H1 (cell line): ENCODE measurements at regions not wholly inside any gene's neighbourhood (a gene's known extent, or its start where the extent isn't known, plus 50 kb on each side); places are given as distances from the start of the nearest gene placed in this dataset.

ENCODE experiments used
- BCL11A ChIP-seq, 2 experiments: IDR thresholded peaks; one replicate each; pipeline ENCODE4 v1.6.1; 2011; ENCODE audit warnings: low read depth in 2 of 2, low read length in 2 of 2, mild to moderate bottlenecking in 2 of 2
- CTCF ChIP-seq, 3 experiments: IDR thresholded peaks; 1 replicate in 2 of 3; 2 replicates in 1 of 3; pipeline versions ENCODE4 v1.5.1 to v1.6.1; 2011; ENCODE audit warnings: low read length in 3 of 3, mild to moderate bottlenecking in 3 of 3, inconsistent platforms in 2 of 3, low read depth in 1 of 3, moderate library complexity in 1 of 3; ENCODE audit not compliant: insufficient read depth in 1 of 3; ENCODE audit errors: control extremely low read depth in 1 of 3

GRCh38 chr4:138650929-138651448, 364.6 kb upstream of the NOCT start (continued):
- TF ChIP-seq CTCF (IDR thresholded peaks at IDR 0.05; ENCODE audit: control extremely low read depth in 1 of 3, insufficient read depth in 1 of 3, low read depth in 1 of 3, low read length in 3 of 3): no peak
- TF ChIP-seq BCL11A (IDR thresholded peaks at IDR 0.05; ENCODE audit: low read depth in 2 of 2, low read length in 2 of 2): no peak
